Caco-2 (cell line): ENCODE measurements at regions not wholly inside any gene's neighbourhood (a gene's known extent, or its start where the extent isn't known, plus 50 kb on each side); places are given as distances from the start of the nearest gene placed in this dataset.

ENCODE experiments used
- BruUV-seq: library from RNA; stranded (reverse); fragments of 400-500 nt; replicated peaks from 2 replicates; lab custom pipeline; 2021; lab: Mats Ljungman, UMichigan
- CTCF ChIA-PET: fragments of 300-600 bp; sonication (Branson Sonifier 250); formaldehyde crosslinking; loops from one replicate; lab custom pipeline; 2022; ENCODE audit warnings: antibody characterized with exemption; lab: Charles Lee
- POLR2A ChIA-PET: fragments of 300-600 bp; sonication (Branson Sonifier 250); formaldehyde crosslinking; loops from one replicate; lab custom pipeline; 2022; ENCODE audit warnings: antibody characterized with exemption; lab: Charles Lee
- DNase-seq, 2 experiments: peaks; one replicate each; pipeline versions ENCODE4 v3.0.0 to v3.0.0-alpha.2; 2020 to 2022
- H3K27me3 ChIP-seq: replicated peaks from 2 replicates; pipeline ENCODE4 v1.6.0; 2011; ENCODE audit warnings: low read length; ENCODE audit not compliant: control insufficient read depth, insufficient read depth
- H3K36me3 ChIP-seq: 2 replicates; pipeline ENCODE4 v1.5.1; 2011; ENCODE audit warnings: low read length; ENCODE audit not compliant: control insufficient read depth, insufficient read depth
- H3K4me1 ChIP-seq: fragments of 250-450 bp; sonication (Bioruptor Pico); 2 replicates; pipeline ENCODE4 v1.5.1; 2020; ENCODE audit warnings: mild to moderate bottlenecking
- H3K4me3 ChIP-seq: 2 replicates; pipeline ENCODE4 v1.5.1; 2011; ENCODE audit warnings: low read depth, mild to moderate bottlenecking, control low read depth, low read length
- H3K9me3 ChIP-seq: fragments of 250-450 bp; sonication (Bioruptor Pico); 2 replicates; pipeline ENCODE4 v1.5.1; 2020; ENCODE audit warnings: mild to moderate bottlenecking, moderate library complexity
- H3K27ac Mint-ChIP-seq: one replicate; pipeline ENCODE4 v1.8.0; 2022; ENCODE audit warnings: mixed read lengths; ENCODE audit not compliant: unreplicated experiment
- H3K27me3 Mint-ChIP-seq: one replicate; pipeline ENCODE4 v1.8.0; 2022; ENCODE audit warnings: mixed read lengths; ENCODE audit not compliant: insufficient read depth, unreplicated experiment
- H3K36me3 Mint-ChIP-seq: one replicate; pipeline ENCODE4 v1.8.0; 2022; ENCODE audit warnings: mild to moderate bottlenecking, mixed read lengths; ENCODE audit not compliant: insufficient read depth, unreplicated experiment
- H3K4me1 Mint-ChIP-seq: one replicate; pipeline ENCODE4 v1.8.0; 2022; ENCODE audit warnings: low read depth, mixed read lengths; ENCODE audit not compliant: unreplicated experiment
- H3K4me3 Mint-ChIP-seq: one replicate; pipeline ENCODE4 v1.8.0; 2022; ENCODE audit warnings: mild to moderate bottlenecking, moderate library complexity, mixed read lengths; ENCODE audit not compliant: unreplicated experiment
- H3K9me3 Mint-ChIP-seq: one replicate; pipeline ENCODE4 v1.8.0; 2022; ENCODE audit warnings: mixed read lengths; ENCODE audit not compliant: unreplicated experiment
- CTCF ChIP-seq, 2 experiments: fragments of 200-600 bp in 1 of 2; IDR thresholded peaks; 1 replicate in 1 of 2; 2 replicates in 1 of 2; pipeline versions ENCODE4 v1.5.1 to v1.8.0; 2011 to 2022; ENCODE audit warnings: antibody characterized with exemption in 1 of 2, control low read depth in 1 of 2, inconsistent platforms in 1 of 2, low read depth in 1 of 2, low read length in 1 of 2, mild to moderate bottlenecking in 1 of 2, moderate library complexity in 1 of 2; ENCODE audit not compliant: insufficient read depth in 1 of 2, severe bottlenecking in 1 of 2, unreplicated experiment in 1 of 2
- intact Hi-C: fragments of 100-400 bp; cut with micrococcal nuclease; formaldehyde crosslinking; loops from one replicate; pipeline ENCODE4 v1.10.0; 2022; ENCODE audit not compliant: unreplicated experiment

- no peaks in the 10 kb centered on the region for H3K4me1 ChIP-seq
- POLR2A ChIA-PET, result no interaction called here
- H3K36me3 ChIP-seq, result no peaks in the 10 kb centered on the region
- intact Hi-C loops, result no loop called here
- Mint-ChIP-seq H3K4me3 (no peak overlapping the region), H3K36me3 (peaks cover 4% of the 10 kb centered on the region), H3K4me1 (no peaks in the 10 kb centered on the region), H3K27ac (no peak overlapping the region), H3K9me3 (no peaks in the 10 kb centered on the region), H3K27me3 (no peaks in the 10 kb centered on the region)
- BruUV-seq, result no TSS peak
- no peak overlapping the region for H3K4me3 ChIP-seq
- no peaks in the 10 kb centered on the region for H3K9me3 ChIP-seq
- H3K27me3 ChIP-seq, result no peaks in the 10 kb centered on the region; the same call in 1 of the 2 replicates
- no peak for TF ChIP-seq CTCF (IDR thresholded peaks at IDR 0.05; ENCODE audit: insufficient read depth in 1 of 2, low read depth in 1 of 2, low read length in 1 of 2, severe bottlenecking in 1 of 2, unreplicated experiment in 1 of 2)
- DNase-seq, result no peak
- CTCF ChIA-PET, result interaction anchor here (0.6 kb wide), 1 partner anchor 33 kb away, joined by 3 read pairs; no protein-coding TSS in a partner anchor
Observed at GRCh38 chr11:8337130-8337795, 73.6 kb upstream of the LMO1 start.

- H3K27ac Mint-ChIP-seq, result no peak overlapping the region
- H3K36me3 ChIP-seq, result no peaks in the 10 kb centered on the region
- H3K9me3 Mint-ChIP-seq, result no peaks in the 10 kb centered on the region
- no peaks in the 10 kb centered on the region for H3K9me3 ChIP-seq
- H3K27me3 Mint-ChIP-seq, result no peaks in the 10 kb centered on the region
- no peaks in the 10 kb centered on the region for H3K4me1 Mint-ChIP-seq
- TF ChIP-seq CTCF (IDR thresholded peaks at IDR 0.05; ENCODE audit: insufficient read depth in 1 of 2, low read depth in 1 of 2, low read length in 1 of 2, severe bottlenecking in 1 of 2, unreplicated experiment in 1 of 2), result no peak
- BruUV-seq, result no TSS peak
- ChIA-PET POLR2A (no interaction called here), CTCF (no interaction called here)
- no peaks in the 10 kb centered on the region for H3K4me1 ChIP-seq
- H3K27me3 ChIP-seq, result no peaks in the 10 kb centered on the region; the same call in 1 of the 2 replicates
- DNase-seq, result no peak
- peaks cover 4% of the 10 kb centered on the region for H3K36me3 Mint-ChIP-seq
- H3K4me3 ChIP-seq, result no peak overlapping the region
- no peak overlapping the region for H3K4me3 Mint-ChIP-seq
- intact Hi-C loops, result no loop called here
Observed at GRCh38 chr11:8336356-8337129, 72.9 kb upstream of the LMO1 start.

DNA sequence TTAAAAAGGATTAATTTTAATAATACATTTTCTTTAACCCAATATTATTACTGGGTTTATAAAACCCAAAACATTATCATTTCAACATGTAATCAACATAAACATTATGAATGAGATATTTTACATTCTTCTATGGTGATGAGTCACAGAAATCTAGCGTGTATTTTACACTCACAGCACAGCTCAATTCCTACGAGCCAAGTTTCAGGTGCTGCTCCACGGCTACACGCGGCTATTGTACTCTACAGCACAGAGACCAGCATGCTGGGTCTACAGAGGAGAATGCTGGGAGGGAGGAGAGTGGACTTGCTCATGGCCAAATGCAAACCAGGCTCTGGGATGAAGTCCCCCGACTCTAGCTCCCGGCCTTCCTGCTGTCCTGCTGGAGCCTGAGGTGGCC lies 72.0 kb upstream of the LMO1 start:
- no TSS peak for BruUV-seq
- Histone ChIP-seq H3K27me3 (no peaks in the 10 kb centered on the region; the same call in 1 of the 2 replicates), H3K4me1 (no peaks in the 10 kb centered on the region), H3K9me3 (no peaks in the 10 kb centered on the region), H3K36me3 (no peaks in the 10 kb centered on the region), H3K4me3 (no peak overlapping the region)
- POLR2A ChIA-PET, result no interaction called here
- no peak overlapping the region for H3K4me3 Mint-ChIP-seq
- H3K36me3 Mint-ChIP-seq, result peaks cover 4% of the 10 kb centered on the region
- no peaks in the 10 kb centered on the region for H3K4me1 Mint-ChIP-seq
- no peaks in the 10 kb centered on the region for H3K27me3 Mint-ChIP-seq
- TF ChIP-seq CTCF (IDR thresholded peaks at IDR 0.05; ENCODE audit: insufficient read depth in 1 of 2, low read depth in 1 of 2, low read length in 1 of 2, severe bottlenecking in 1 of 2, unreplicated experiment in 1 of 2), result no peak
- intact Hi-C loops, result no loop called here
- CTCF ChIA-PET, result no interaction called here
- no peak for DNase-seq
- no peaks in the 10 kb centered on the region for H3K9me3 Mint-ChIP-seq
- H3K27ac Mint-ChIP-seq, result no peak overlapping the region
